ENCODE measurements at regions not wholly inside any gene's neighbourhood (a gene's known extent, or its start where the extent isn't known, plus 50 kb on each side); places are given as distances from the start of the nearest gene placed in this dataset.

DNA sequence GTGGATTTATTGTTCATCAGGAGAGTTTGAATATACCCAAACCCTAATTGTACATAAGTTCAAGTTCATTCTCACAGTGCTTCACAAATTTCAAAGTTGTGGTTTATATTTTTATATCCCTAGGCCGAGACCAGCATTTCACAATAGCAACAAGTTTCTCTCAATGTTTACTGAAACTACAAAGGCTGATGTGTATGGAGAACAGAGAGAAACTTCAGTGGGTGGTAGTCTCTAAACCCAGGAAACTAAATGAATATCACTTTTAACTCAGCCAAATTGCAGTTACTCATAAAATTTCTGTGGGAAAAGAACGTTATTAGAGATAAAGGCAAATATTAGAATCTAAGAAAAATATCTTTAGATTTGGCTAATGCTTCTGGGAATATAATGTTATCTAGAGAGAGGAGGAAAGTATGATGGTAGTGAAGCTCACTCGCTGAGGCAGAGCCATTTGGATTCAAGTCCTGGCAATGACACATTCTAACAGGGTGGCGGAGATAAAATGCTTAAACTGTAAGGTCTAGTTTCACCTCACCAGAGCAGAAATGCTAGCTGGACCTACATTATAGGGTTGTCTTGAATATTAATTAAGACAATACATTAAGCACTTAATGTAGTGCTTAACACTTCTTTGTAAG lies 514.8 kb downstream of the EPHA3 start:
- TF ChIP-seq RXRA (IDR thresholded peaks at IDR 0.05) (no peak), REST (IDR thresholded peaks at IDR 0.05) (no peak), YY1 (IDR thresholded peaks at IDR 0.05) (no peak), MAX (IDR thresholded peaks at IDR 0.05) (no peak), FOXA2 (IDR thresholded peaks at IDR 0.05) (no peak), EGR1 (IDR thresholded peaks at IDR 0.05; ENCODE audit: low read depth in 2 of 2) (no peak), SP1 (IDR thresholded peaks at IDR 0.05) (no peak), ATF3 (IDR thresholded peaks at IDR 0.05) (no peak)

GRCh38 chr3:89624494-89624893 lies 517.1 kb downstream of the EPHA3 start:
- Histone ChIP-seq H3K4me3 (ENCODE audit: low read depth in 1 of 3, low read length in 3 of 3) (no peak overlapping the region), H3K27me3 (ENCODE audit: control insufficient read depth in 4 of 4, insufficient read depth in 4 of 4, low read length in 3 of 4) (peaks cover 0 to 4% (median 0%) of the 10 kb centered on the region in 4 donors), H3K27ac (ENCODE audit: low read depth in 1 of 2, low read length in 2 of 2) (no peak overlapping the region), H3K4me1 (ENCODE audit: control insufficient read depth in 4 of 4, insufficient read depth in 4 of 4, low read length in 3 of 4) (no peaks in the 10 kb centered on the region), H3K36me3 (ENCODE audit: control insufficient read depth in 4 of 4, insufficient read depth in 3 of 4, low read depth in 1 of 4, low read length in 3 of 4) (no peaks in the 10 kb centered on the region), H3K9ac (ENCODE audit: low read depth in 1 of 2, low read length in 2 of 2) (no peak overlapping the region), H3K9me3 (ENCODE audit: control insufficient read depth in 4 of 4, low read length in 3 of 4) (no peaks in the 10 kb centered on the region)
- no peak for DNase-seq (ENCODE audit: low spot score)
- TF ChIP-seq JUND (IDR thresholded peaks at IDR 0.05) (no peak), RXRA (IDR thresholded peaks at IDR 0.05) (no peak), HNF4A (conservative IDR thresholded peaks at IDR 0.05) (no peak), NR2F2 (IDR thresholded peaks at IDR 0.05) (no peak), YY1 (IDR thresholded peaks at IDR 0.05) (no peak), FOXA1 (IDR thresholded peaks at IDR 0.05) (no peak)
- 79% methylated on average over 4 of the region's 4 CpGs for WGBS

More for the DNA sequence above, 514.8 kb downstream of the EPHA3 start:
- Histone ChIP-seq H3K36me3 (ENCODE audit: control insufficient read depth in 4 of 4, insufficient read depth in 3 of 4, low read depth in 1 of 4, low read length in 3 of 4) (no peaks in the 10 kb centered on the region), H3K9ac (ENCODE audit: low read depth in 1 of 2, low read length in 2 of 2) (no peak overlapping the region), H3K4me1 (ENCODE audit: control insufficient read depth in 4 of 4, insufficient read depth in 4 of 4, low read length in 3 of 4) (no peaks in the 10 kb centered on the region), H3K4me3 (ENCODE audit: low read depth in 1 of 3, low read length in 3 of 3) (no peak overlapping the region), H3K27me3 (ENCODE audit: control insufficient read depth in 4 of 4, insufficient read depth in 4 of 4, low read length in 3 of 4) (peaks cover 0 to 4% (median 0%) of the 10 kb centered on the region in 4 donors), H3K27ac (ENCODE audit: low read depth in 1 of 2, low read length in 2 of 2) (no peak overlapping the region), H3K9me3 (ENCODE audit: control insufficient read depth in 4 of 4, low read length in 3 of 4) (no peaks in the 10 kb centered on the region)
- DNase-seq (ENCODE audit: low spot score): no peak
- WGBS: 64% methylated on average over 4 of the region's 4 CpGs

GRCh38 chr3:89625945-89626344 lies 518.5 kb downstream of the EPHA3 start:
- H3K4me3 ChIP-seq (ENCODE audit: low read depth in 1 of 3, low read length in 3 of 3): no peak overlapping the region
- H3K27ac ChIP-seq (ENCODE audit: low read depth in 1 of 2, low read length in 2 of 2): no peak overlapping the region
- no peak for DNase-seq (ENCODE audit: low spot score)
- H3K4me1 ChIP-seq (ENCODE audit: control insufficient read depth in 4 of 4, insufficient read depth in 4 of 4, low read length in 3 of 4): no peaks in the 10 kb centered on the region
- no peaks in the 10 kb centered on the region for H3K36me3 ChIP-seq (ENCODE audit: control insufficient read depth in 4 of 4, insufficient read depth in 3 of 4, low read depth in 1 of 4, low read length in 3 of 4)
- H3K27me3 ChIP-seq (ENCODE audit: control insufficient read depth in 4 of 4, insufficient read depth in 4 of 4, low read length in 3 of 4): peaks cover 0 to 4% (median 0%) of the 10 kb centered on the region in 4 donors
- WGBS: 36% methylated on average over 2 of the region's 2 CpGs
- H3K9ac ChIP-seq (ENCODE audit: low read depth in 1 of 2, low read length in 2 of 2): no peak overlapping the region
- no peaks in the 10 kb centered on the region for H3K9me3 ChIP-seq (ENCODE audit: control insufficient read depth in 4 of 4, low read length in 3 of 4)
- TF ChIP-seq JUND (IDR thresholded peaks at IDR 0.05) (no peak), HNF4G (IDR thresholded peaks at IDR 0.05) (no peak)
